B cell (primary cell): ENCODE measurements at regions not wholly inside any gene's neighbourhood (a gene's known extent, or its start where the extent isn't known, plus 50 kb on each side); places are given as distances from the start of the nearest gene placed in this dataset.

Experiments
- CTCF ChIP-seq: fragments of 200-600 bp; IDR thresholded peaks from one replicate; pipeline ENCODE4 v1.8.0; 2022; ENCODE audit warnings: antibody characterized with exemption, mild to moderate bottlenecking
- EZH2 ChIP-seq: IDR thresholded peaks from 2 replicates; pipeline ENCODE4 v1.6.1; 2012; ENCODE audit warnings: borderline replicate concordance, low read depth, mild to moderate bottlenecking, moderate library complexity, low read length; ENCODE audit not compliant: insufficient read depth, poor library complexity, severe bottlenecking

GRCh38 chr2:183803596-183803995 lies 679.4 kb downstream of the NUP35 start:
- no peak for TF ChIP-seq CTCF
- TF ChIP-seq EZH2: no peak
